Anterior cingulate cortex (tissue), 58 donors: ENCODE measurements at regions not wholly inside any gene's neighbourhood (a gene's known extent, or its start where the extent isn't known, plus 50 kb on each side); places are given as distances from the start of the nearest gene placed in this dataset.

Source experiments
- DNase-seq, 58 donors: peaks; one replicate each; lab custom pipeline; 2025; lab: John Stamatoyannopoulos, UW

GRCh38 chr12:19572920-19573558 lies 133.7 kb downstream of the AEBP2 start:
- DNase-seq: no peak

GRCh38 chr12:19573866-19574265 lies 134.6 kb downstream of the AEBP2 start:
- no peak for DNase-seq

- DNase-seq: no peak
Measured at GRCh38 chr12:19574601-19575000, 135.3 kb downstream of the AEBP2 start.

- no peak for DNase-seq
Measured at GRCh38 chr12:19575337-19576243, 136.3 kb downstream of the AEBP2 start.

GRCh38 chr12:19576506-19577280 lies 137.4 kb downstream of the AEBP2 start:
- DNase-seq: no peak

GRCh38 chr12:19577281-19577530 lies 137.9 kb downstream of the AEBP2 start:
- no peak for DNase-seq

- no peak for DNase-seq
Measured at GRCh38 chr12:19584732-19585131, 145.4 kb downstream of the AEBP2 start.

- no peak for DNase-seq
Measured at GRCh38 chr12:19588951-19589350, 149.7 kb downstream of the AEBP2 start.

GRCh38 chr12:19591951-19592350 lies 152.7 kb downstream of the AEBP2 start:
- DNase-seq: no peak

- DNase-seq: no peak
Measured at GRCh38 chr12:19596434-19597166, 157.3 kb downstream of the AEBP2 start.

- no peak for DNase-seq
Measured at GRCh38 chr12:19597167-19598026, 158.1 kb downstream of the AEBP2 start.

GRCh38 chr12:19605720-19606119 lies 166.4 kb downstream of the AEBP2 start:
- DNase-seq: no peak

- DNase-seq: no peak
Measured at GRCh38 chr12:19608039-19608438, 168.7 kb downstream of the AEBP2 start.

- no peak for DNase-seq
Measured at GRCh38 chr12:19613051-19613535, 173.8 kb downstream of the AEBP2 start.

GRCh38 chr12:19614601-19615383 lies 175.5 kb downstream of the AEBP2 start:
- peak in 1 of 58 donors; percentile 10 for DNase-seq

GRCh38 chr12:19615384-19615725 lies 176.1 kb downstream of the AEBP2 start:
- peak in 1 of 58 donors; percentile 1 for DNase-seq

- no peak for DNase-seq
Measured at GRCh38 chr12:19616781-19617180, 177.5 kb downstream of the AEBP2 start.

- no peak for DNase-seq
Measured at GRCh38 chr12:19620222-19620621, 180.9 kb downstream of the AEBP2 start.
